ENCODE measurements at regions not wholly inside any gene's neighbourhood (a gene's known extent, or its start where the extent isn't known, plus 50 kb on each side); places are given as distances from the start of the nearest gene placed in this dataset.

DNA sequence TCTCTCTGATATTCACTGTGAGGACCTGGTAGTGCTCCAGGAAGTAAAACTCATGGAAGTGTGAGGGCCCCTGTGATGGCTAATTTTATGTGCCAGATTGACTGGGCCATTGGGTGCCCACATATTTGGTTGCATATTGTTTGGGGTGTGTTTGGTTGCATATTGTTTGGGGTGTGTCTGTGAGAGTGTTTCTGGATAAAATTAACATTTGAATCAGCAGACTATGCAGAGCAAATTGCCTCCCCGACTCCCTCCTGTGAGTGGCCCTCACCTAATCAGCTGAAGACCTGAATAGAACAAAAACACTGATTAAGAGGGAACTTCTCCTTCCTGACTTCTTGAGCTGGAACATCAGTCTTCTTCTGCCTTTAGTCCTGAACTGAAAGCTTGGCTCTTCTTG lies 173.3 kb upstream of the LINC00305 start:
- DNase-seq (ENCODE audit: low spot score): no peak

DNA sequence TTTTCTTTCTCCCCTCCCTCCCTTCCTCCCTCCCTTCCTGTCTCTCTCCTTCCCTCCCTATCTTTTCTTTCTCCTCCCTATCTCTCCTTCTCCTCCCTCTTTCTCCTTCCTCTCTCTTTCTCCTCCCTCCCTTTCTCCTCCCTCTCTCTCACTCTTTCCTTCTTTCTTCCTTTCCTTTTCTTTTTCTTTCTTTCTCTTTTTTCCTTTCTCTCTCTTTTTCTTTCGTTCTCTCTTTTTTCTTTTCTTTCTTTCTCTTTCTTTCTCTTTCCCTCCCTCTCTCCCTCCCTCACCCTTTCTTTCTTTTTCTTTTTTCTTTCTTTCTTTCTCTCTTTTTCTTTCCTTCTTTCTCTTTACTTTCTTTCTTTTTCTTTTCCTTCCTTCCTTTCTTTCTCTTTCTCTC lies 169.7 kb upstream of the LINC00305 start:
- DNase-seq (ENCODE audit: low spot score): no peak

DNA sequence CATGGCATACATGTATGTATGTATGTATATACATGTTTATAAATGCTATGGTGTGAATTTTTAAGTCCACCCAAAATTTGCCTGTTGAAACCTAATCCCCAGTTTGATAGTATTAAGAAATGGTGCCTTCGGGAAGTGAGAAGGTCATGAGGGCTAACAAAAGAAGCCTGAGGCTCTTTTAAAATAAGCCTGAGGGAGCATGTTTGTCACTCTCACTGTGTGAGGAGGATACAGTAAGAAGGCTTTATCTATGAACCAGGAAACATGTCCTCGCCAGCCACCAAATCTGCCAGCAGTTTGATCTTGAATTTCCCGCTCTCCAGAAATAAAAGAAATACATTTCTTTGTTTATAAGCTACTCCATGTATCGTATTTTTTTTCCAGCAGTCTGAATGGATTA lies 163.0 kb upstream of the LINC00305 start:
- no peak for DNase-seq (ENCODE audit: low spot score)

DNA sequence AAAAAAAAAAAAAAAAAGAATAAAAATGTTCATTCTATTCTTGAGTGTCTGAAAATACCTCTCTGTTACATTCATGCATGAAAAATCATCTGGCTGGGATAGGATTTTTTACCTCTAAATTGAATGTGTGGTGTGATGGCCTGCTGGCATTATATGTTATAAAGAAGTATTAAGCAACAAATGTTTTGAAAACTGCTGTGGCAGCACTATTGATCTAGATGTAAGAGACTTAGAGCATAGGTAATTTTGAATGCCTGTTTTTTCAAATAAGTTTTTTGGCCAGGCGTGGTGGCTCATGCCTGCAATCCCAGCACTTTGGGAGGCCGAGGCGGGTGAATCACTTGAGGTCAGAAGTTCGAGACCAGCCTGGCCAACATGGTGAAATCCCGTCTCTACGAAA lies 147.0 kb upstream of the LINC00305 start:
- no peak for DNase-seq (ENCODE audit: low spot score)

DNA sequence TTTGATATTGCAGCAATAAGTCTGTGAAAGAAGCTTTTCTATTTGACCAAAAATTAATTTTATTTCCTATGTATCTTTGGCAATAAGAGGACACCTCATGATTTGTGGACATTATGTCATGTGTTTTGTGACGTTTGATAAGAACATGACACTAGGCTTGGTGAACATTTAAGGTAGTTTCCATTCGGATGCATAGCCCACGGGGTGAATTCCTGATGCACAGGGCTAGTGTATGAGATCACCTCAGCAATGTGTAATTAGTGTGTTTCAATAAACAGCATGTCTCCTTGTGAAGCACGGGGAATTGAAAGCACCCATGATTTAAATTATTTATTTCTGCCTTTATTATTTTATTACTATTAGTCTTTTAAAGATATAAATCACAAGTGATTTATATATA lies 146.1 kb upstream of the LINC00305 start:
- no peak for DNase-seq (ENCODE audit: low spot score)

DNA sequence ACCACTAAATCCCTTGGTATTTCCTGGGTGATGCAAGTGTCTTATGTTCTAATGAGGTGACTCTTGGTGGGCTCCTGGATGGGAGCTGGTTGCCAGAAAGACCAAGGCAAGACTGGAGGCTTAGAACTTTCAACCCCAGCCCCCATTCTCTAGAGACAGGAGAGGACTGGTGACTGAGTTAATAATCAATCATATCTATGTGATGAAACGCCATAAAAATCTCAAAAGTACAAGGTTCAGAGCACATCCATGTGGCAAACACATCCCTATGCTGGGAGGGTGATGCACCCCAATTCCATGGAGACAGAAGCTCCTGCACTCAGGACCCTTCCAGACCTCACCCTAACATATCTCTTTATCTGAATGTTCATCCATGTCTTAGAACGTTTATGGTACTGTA lies 139.5 kb upstream of the LINC00305 start:
- DNase-seq (ENCODE audit: low spot score): no peak

DNA sequence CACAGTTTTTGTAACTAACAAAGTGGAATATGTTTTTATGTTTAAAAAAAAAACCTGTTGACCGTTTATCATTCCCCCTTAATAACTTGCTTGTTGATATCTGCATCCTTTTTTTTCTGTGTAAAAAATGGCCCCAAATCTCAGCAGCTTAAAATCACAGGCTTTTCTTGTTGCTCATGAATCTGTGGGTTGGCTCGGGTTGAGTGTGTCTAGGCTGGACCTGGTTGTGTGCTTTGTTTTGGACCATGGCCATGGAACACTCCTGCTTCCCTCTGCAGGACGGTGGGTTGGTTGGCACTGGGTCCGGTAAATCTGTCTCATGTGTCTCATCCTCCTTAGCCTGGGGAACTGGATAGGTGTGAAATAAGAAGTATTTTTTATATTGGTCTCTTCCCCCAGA lies 139.0 kb upstream of the LINC00305 start:
- peak; percentile 3 for DNase-seq (ENCODE audit: low spot score)

DNA sequence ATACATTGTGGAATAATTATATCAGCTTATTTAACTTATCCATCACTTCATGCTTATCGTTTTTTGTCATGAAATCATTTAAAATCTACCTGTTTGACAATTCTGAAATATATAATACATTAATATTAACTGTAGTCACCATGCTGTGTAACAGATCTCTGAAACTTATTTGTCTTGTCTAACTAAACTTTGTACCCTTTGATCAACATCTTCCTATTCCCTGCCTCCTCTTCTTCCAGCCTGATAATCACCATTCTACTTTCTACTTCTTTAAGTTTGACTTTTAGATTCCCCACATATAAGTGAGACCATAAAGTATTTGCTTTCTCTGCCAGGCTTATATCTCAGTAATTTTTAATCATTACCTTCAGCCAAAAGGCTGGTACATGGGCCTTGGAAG lies 134.2 kb upstream of the LINC00305 start:
- no peak for DNase-seq (ENCODE audit: low spot score)

DNA sequence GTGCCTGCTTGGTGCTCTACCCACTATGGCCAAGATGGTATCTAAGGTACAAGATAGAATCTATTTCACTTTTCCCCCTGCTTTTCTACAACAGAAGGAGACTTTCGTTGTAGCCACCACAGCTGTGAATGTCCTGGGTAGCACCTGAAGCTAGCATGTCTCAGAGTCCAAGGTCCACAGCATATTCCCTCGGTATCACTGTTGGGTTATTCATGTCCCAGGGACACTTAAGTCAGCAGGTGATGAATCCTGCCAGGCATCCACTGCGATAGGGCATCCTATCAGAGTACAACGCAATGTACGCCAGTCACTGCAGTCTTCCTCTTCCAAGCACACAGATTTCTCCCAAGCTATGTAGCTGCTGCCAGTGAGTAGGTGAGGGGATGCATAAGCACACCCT lies 129.1 kb upstream of the LINC00305 start:
- no peak for DNase-seq (ENCODE audit: low spot score)

DNA sequence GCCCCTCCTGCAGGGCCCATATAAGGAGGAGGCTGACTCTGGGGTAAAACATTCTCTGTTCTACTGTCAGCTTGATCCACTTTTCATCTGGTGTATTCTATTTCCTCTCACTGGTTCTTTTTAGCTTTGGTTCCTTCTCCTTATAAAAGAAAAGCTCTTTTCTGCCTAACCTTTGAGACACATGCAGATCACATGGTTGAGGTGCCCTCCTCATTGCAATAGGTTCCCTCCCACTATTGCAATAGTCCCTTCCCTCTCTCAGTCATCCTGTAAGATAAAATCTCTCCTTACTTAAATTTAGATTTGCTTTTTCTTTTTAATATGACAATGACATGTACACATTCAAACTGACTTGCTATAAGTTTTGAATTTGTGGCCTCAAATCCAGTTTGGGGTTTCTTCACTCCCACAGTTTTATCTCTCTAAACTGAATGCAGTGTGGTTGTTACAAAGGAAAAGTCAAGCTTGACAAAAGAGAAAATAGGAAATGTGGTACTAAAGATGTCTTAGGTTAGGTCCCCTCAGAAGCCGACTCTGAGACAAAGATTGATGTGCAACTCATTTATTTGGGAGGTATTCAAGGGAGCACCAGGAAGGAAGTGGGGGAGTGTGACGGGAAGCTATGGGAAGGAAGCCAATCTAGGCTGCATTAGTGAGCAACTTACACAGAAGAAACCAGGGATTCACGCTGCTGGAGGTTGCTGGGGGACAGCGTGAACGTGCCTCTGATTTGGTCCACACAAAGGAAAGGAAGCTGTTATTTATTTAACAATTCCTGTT lies 127.6 kb upstream of the LINC00305 start:
- DNase-seq (ENCODE audit: low spot score): no peak

DNA sequence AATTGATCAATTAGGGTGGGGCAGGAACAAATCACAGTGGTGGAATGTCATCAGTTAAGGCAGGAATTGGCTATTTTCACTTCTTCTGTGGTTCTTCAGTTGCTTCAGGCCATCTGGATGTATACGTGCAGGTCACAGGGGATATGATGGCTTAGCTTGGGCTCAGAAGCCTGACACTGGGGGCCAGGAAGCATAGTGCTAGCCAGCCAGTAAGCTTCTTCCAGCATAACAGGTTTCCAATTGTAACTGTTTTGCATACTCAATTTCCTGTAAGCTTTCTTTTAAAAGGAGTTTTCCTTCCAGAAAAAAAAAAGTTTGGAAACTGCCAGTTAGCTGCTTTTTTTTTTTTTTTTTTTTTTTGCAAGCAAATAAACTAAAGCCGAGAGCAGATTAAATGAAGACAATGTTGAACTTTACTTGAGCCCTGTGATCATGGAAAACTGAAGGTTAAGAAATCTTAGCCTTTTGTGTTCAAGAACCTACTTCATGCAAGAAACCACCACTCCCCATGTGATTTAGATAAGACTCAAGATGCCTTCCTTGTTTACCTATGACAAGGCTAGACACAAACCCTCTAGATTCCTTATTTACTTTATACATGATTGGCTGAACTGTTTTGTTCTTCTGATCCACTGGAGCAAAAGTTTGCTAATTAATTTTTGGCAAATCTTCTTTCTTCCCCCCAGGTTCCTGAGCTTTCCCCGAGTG lies 126.9 kb upstream of the LINC00305 start:
- no peak for DNase-seq (ENCODE audit: low spot score)

DNA sequence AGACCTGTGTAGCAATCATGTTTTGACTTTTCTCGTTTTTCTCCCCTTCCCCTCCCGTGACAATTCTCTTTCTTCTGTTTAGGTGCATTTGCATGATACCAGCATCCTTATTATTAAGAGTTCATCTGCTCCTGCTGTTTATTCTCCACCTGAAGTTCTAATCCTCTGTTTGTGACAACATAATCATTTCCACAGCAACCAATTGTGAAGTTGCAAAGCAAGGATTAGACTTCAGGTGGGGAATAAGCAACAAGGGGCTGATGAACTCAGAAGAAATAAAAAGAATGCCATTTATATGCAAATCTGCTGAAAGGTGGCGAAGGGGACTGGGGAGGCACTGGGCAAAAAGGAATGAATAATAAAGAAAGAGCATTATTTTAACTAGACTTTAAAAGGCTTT lies 124.8 kb upstream of the LINC00305 start:
- no peak for DNase-seq (ENCODE audit: low spot score)

DNA sequence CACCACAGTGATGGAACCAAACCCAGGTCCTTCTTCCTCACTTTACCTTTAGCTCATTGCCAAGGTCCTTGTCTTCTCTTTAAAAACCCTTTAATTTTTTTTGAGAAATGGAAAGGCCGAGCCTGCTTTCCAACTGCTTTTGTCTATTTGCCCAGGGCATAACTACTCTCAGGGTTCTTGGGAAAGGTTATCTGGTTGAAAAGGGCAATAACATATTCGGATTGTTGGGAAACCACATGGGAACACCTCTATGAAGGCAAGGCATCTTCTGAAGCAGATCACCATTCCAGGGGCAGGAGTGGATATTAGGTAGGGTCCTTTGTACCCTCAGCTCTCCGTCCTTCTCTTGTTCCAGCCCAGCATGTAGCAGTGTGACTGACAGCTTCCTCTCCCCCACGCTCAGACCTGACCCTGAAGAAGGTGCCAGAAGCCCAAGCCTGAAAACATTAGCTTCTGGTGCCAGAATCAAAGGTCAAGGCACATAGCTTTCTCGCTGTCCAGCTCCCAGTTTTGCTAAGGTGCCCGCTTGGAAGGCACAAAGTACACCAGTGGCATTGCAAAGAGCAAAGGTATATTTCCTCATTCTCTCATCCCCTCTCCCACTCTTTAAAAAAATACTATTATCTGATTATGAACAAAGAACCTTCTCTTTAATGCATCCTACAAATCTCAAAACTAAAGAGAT lies 123.2 kb upstream of the LINC00305 start:
- no peak for DNase-seq (ENCODE audit: low spot score)

DNA sequence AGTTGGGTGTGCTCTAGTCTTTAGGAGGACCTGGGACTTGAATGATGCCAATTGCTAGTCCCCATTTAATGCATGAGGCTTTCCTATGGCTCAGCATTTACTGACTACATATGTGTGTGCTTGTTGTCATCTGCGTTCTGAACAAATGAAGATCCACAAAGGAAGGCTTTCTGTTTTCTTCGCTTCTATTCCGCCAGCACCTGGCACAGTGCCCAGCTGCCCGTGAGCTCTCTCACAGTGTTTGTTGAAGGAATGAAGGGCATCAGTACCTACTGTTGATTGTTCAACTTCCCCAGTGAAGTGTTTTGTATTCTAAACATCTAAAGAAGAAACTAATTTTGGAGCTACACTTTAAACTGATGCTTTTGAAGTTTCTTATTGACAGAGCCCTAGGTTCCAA lies 122.4 kb upstream of the LINC00305 start:
- DNase-seq (ENCODE audit: low spot score): peak; percentile 2

DNA sequence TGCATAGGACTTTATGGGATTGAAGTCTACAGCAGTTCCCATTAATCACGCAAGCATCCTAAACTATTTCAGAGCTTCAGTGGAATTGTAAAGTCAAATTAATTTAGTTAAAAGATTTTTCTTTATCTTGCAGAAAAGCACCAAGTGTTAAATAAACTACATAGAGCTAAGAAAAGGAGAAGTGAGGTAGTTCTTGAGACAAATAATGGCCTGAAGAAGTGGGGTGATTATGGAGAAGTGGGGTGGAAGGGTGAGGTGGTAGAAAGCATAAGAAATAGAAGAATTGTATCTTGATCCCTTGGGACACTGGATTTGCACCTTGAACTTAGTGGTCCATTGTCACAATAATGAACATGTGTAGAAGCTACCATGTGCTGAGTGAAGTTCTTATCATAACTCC lies 121.7 kb upstream of the LINC00305 start:
- no peak for DNase-seq (ENCODE audit: low spot score)

DNA sequence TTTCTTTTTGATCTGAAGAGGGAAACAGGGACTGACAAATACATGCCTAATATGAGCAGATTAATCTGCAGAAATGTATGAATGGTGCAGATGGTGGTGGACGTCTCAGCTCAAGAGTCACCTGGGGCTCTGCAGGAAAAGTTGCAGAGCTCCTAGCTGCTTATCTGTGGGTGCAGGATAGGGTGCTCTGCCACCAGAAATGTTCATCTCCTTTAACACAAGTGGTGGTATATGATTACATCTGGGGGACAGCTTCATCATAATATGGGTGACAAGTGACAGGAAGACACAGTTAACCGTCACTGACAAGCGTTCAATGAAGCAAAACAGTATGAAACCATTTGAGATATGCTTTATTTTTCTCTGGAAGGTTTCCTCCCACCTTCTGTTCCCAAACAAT lies 121.2 kb upstream of the LINC00305 start:
- no peak for DNase-seq (ENCODE audit: low spot score)

DNA sequence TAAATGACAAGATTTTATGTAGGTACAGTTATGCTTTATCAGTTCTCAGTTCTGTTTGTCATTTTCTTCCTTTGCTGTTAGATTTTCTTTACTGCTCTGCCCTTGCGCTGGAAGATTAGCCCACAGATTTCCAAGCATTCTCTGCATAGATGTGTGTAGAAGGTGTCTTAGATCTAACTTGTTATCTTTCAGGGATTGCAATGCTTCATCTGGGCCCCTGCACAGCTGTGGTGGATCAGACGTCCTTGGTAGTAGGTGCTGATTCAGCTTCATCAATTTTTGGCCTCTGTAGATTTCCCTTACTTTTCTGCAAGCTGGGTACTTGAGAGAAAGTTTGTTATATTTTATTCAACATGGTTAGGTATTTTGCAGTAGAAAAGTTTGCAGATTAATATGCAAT lies 115.3 kb upstream of the LINC00305 start:
- no peak for DNase-seq (ENCODE audit: low spot score)

DNA sequence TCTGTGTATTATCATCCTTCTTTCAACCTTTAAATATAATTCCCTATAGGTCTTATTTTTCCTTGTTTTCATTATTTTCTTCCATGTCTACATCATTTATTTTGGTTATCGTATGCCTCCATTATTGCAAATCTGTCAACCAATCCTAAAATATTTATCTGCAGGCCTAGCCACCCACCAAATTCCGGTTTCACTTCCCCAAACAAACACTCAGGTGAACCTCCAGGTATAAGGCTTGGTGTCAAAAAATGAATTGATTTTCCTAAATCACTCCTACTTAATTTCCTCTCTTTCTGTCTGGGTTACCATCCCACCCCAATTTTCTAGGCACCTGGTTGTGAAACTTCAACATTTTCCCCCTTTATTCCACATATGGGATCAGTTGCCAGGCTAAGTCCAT lies 111.9 kb upstream of the LINC00305 start:
- DNase-seq (ENCODE audit: low spot score): no peak

DNA sequence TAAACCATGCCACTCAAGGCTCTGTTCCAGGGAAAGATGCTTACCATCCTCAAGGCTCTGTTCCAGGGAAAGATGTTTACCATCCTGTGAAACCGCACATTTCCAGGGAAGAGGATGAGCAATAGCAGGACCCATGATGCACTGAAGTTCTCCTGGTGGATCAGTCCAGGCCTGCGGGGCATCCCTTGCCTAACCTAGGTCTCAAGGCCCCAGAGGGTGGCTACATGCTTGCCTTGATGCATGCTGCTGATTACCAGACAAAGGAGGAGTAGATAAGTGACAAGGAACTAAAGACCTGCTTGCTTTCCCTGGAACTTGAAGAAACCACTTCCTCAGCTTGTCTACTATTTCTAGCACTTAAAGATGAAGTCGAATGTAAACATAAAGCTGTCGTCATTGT lies 111.0 kb upstream of the LINC00305 start:
- no peak for DNase-seq (ENCODE audit: low spot score)

DNA sequence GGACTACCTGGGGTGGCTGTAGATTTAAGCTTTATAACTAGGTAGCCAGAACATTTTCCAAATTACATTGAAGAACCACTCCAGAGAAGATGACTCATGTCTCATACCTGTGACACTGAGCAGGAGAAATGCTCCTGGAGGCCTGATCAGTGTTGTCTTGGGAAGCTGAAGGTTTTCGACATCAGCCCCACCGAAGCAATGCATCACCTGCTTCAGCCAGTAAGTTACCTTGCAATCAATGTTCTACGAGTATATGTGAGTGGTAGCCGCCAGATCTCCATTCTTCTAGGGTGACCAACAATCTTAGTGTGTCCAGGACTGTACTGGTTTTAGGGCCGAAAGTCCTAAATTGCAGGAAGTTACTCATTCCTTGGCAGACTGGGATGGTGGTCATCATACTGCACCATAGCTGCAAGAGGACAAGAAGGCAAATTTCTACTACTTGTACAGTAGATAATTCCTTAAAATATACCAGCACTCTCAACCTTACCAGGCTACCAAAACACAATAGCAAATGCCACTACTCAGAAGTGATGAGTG lies 109.3 kb upstream of the LINC00305 start:
- DNase-seq (ENCODE audit: low spot score): no peak

DNA sequence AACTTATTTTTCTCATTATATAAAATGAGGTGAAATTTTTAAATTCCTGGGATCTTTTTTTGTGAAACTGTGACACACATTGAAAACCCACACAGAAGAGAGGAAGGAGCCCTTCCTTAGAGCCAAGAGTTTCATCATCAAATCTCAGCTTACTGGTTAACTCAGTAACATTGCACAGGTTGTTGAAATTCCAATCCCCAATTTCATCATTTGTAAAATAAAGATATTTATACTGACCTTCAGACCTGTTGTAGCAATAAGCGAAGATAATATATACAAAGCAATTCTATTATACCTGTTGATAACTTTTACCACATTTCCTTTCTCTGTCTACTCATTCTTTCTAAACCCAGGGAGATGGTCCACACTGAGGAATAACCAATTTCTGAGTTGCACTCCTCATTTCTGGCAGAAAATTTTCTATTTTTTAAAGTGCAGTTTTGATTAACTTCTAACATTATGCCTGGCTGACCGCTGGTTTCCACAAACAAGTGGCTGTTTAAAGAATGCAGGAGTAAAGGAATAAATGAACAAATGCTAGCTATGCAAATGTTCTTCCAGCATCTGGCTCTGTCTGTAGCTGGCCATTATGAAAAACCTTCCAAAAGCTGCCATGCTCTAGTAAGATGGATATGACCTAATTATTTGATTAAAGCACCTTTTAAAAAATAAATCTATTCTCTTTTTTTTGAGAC lies 105.7 kb upstream of the LINC00305 start:
- DNase-seq (ENCODE audit: low spot score): no peak

DNA sequence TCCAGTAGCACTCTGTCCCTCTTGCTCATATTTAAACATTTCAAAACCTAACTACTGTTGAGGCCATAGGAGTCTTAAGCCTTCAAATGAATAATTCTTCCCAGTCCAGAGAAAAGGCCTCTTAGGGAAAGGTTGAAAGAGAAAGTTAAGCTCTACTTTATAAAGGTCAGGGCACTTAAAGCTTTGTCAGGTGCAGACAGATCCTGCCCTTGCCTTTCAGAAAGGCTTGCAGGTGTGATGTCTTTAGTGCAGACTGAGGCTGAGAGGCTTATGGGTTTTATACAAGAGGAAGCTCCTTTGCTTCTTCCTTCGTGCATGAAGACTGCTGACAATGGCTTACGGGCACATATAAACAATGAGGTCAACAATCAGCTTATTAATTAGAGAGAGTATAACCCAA lies 105.0 kb upstream of the LINC00305 start:
- no peak for DNase-seq (ENCODE audit: low spot score)
